Endothelial cell of umbilical vein (primary cell): ENCODE measurements at regions not wholly inside any gene's neighbourhood (a gene's known extent, or its start where the extent isn't known, plus 50 kb on each side); places are given as distances from the start of the nearest gene placed in this dataset.

Source experiments
- BruUV-seq: library from RNA; stranded (reverse); fragments of 400-500 nt; replicated peaks from 2 replicates; lab custom pipeline; 2021; lab: Mats Ljungman, UMichigan
- CTCF ChIA-PET: fragments of 300-600, 350-600 bp; sonication (Branson Sonifier 250); formaldehyde crosslinking; loops from one replicate; lab custom pipeline; 2021; ENCODE audit warnings: antibody characterized with exemption, inconsistent platforms; lab: Charles Lee
- POLR2A ChIA-PET: fragments of 300-600, 350-600 bp; sonication (Branson Sonifier 250); formaldehyde crosslinking; loops from one replicate; lab custom pipeline; 2021; ENCODE audit warnings: antibody characterized with exemption, inconsistent platforms; lab: Charles Lee
- DNase-seq: peaks from one replicate; pipeline ENCODE4 v3.0.0-alpha.2; 2011; ENCODE audit warnings: low read depth, low spot score
- FAIRE-seq: peaks from 2 replicates; lab custom pipeline; 2011; peaks lifted over from hg19 to GRCh38; lab: Jason Lieb, UNC
- H2AFZ ChIP-seq: 2 replicates; pipeline ENCODE4 v1.6.0; 2012; ENCODE audit warnings: low read depth, low read length, control low read depth, inconsistent platforms
- H3K27ac ChIP-seq: 2 replicates; pipeline ENCODE4 v1.5.1; 2011; ENCODE audit warnings: low read depth, mild to moderate bottlenecking, control low read depth, low read length, moderate library complexity; ENCODE audit not compliant: insufficient read depth
- H3K27me3 ChIP-seq, 2 experiments: 2 replicates each; pipeline versions ENCODE4 v1.6.0 to v1.6.1; 2011; ENCODE audit warnings: low read length in 2 of 2, mixed read lengths in 1 of 2; ENCODE audit not compliant: control insufficient read depth in 2 of 2, insufficient read depth in 2 of 2
- H3K36me3 ChIP-seq, 2 experiments: 2 replicates in 1 of 2; 3 replicates in 1 of 2; pipeline ENCODE4 v1.5.1; 2011; ENCODE audit warnings: low read length in 2 of 2, mild to moderate bottlenecking in 1 of 2, moderate library complexity in 1 of 2; ENCODE audit not compliant: control insufficient read depth in 2 of 2, insufficient read depth in 2 of 2; ENCODE audit errors: extremely low read depth in 1 of 2
- H3K4me1 ChIP-seq: 3 replicates; pipeline ENCODE4 v1.5.1; 2011; ENCODE audit warnings: mild to moderate bottlenecking, low read length; ENCODE audit not compliant: control insufficient read depth, insufficient read depth; ENCODE audit errors: extremely low read depth
- H3K4me2 ChIP-seq: 2 replicates; pipeline ENCODE4 v1.6.1; 2011; ENCODE audit warnings: low read length, control low read depth, mixed read lengths; ENCODE audit not compliant: insufficient read depth
- H3K4me3 ChIP-seq, 3 experiments: fragments of 200-600 bp in 1 of 3; sonication (generic), shearing (Covaris generic) in 1 of 3; replicated peaks in 1 of 3; 2 replicates each; pipeline ENCODE4 v1.5.1; 2011 to 2016; ENCODE audit warnings: control low read depth in 3 of 3, low read length in 3 of 3, mild to moderate bottlenecking in 2 of 3, inconsistent platforms in 1 of 3, low read depth in 1 of 3, moderate library complexity in 1 of 3; ENCODE audit not compliant: insufficient read depth in 1 of 3
- H3K79me2 ChIP-seq: 2 replicates; pipeline ENCODE4 v1.6.0; 2012; ENCODE audit warnings: low read length, inconsistent platforms; ENCODE audit not compliant: control insufficient read depth, insufficient read depth
- H3K9ac ChIP-seq: replicated peaks from 2 replicates; pipeline ENCODE3; 2011; ENCODE audit warnings: low read length, control low read depth; ENCODE audit not compliant: insufficient read depth; ENCODE audit errors: extremely low read depth
- H3K9me1 ChIP-seq: replicated peaks from 3 replicates; pipeline ENCODE4 v1.6.0; 2011; ENCODE audit warnings: mild to moderate bottlenecking, low read length; ENCODE audit not compliant: control insufficient read depth, insufficient read depth; ENCODE audit errors: extremely low read depth
- H3K9me3 ChIP-seq: replicated peaks from 2 replicates; pipeline ENCODE4 v1.5.1; 2012; ENCODE audit warnings: low read length, inconsistent platforms; ENCODE audit not compliant: control insufficient read depth, insufficient read depth
- H4K20me1 ChIP-seq: replicated peaks from 2 replicates; pipeline ENCODE3; 2011; ENCODE audit warnings: mild to moderate bottlenecking, low read length; ENCODE audit not compliant: control insufficient read depth, insufficient read depth; ENCODE audit errors: extremely low read depth
- CTCF ChIP-seq, 2 donors: IDR thresholded peaks; 1 replicate in 1 of 2; 2 replicates in 1 of 2; pipeline ENCODE4 v1.5.1; 2011; ENCODE audit warnings: low read length in 2 of 2, mild to moderate bottlenecking in 2 of 2, moderate library complexity in 2 of 2, control low read depth in 1 of 2, inconsistent platforms in 1 of 2, low read depth in 1 of 2; ENCODE audit not compliant: insufficient read depth in 1 of 2; ENCODE audit errors: extremely low read depth in 1 of 2
- EZH2 ChIP-seq: IDR thresholded peaks from 2 replicates; pipeline ENCODE4 v1.6.1; 2012; ENCODE audit warnings: borderline replicate concordance, low read depth, mild to moderate bottlenecking, moderate library complexity, low read length, inconsistent platforms; ENCODE audit not compliant: severe bottlenecking
- FOS ChIP-seq: IDR thresholded peaks from 2 replicates; pipeline ENCODE4 v1.6.1; 2011; ENCODE audit warnings: mild to moderate bottlenecking, low read length, moderate library complexity, borderline replicate concordance; ENCODE audit not compliant: insufficient read depth
- GATA2 ChIP-seq: IDR thresholded peaks from 2 replicates; pipeline ENCODE4 v1.7.0; 2011; ENCODE audit warnings: low read depth, mild to moderate bottlenecking, moderate library complexity, mixed read lengths, low read length; ENCODE audit not compliant: insufficient read length, insufficient read depth
- JUN ChIP-seq: IDR thresholded peaks from 2 replicates; pipeline ENCODE4 v1.6.1; 2011; ENCODE audit warnings: borderline replicate concordance, low read depth; ENCODE audit not compliant: insufficient read length, insufficient read depth
- MYC ChIP-seq: IDR thresholded peaks from one replicate; pipeline ENCODE4 v1.6.1; 2011; ENCODE audit warnings: mild to moderate bottlenecking, low read depth, low read length
- POLR2A ChIP-seq: IDR thresholded peaks from 2 replicates; pipeline ENCODE4 v1.6.1; 2012; ENCODE audit warnings: low read depth, mild to moderate bottlenecking, control low read depth, low read length
- POLR2AphosphoS5 ChIP-seq: IDR thresholded peaks from 2 replicates; pipeline ENCODE4 v1.6.1; 2012; ENCODE audit warnings: low read depth, mild to moderate bottlenecking, control low read depth, low read length, moderate library complexity; ENCODE audit not compliant: insufficient read depth
- dilution Hi-C: fragments of 300-500 bp; cut with MboI; formaldehyde crosslinking; loops from one replicate; pipeline ENCODE4 v1.15.0; 2019; ENCODE audit warnings: low sequenced_read_pairs; ENCODE audit not compliant: extremely low pct_ligation_motif_present
- intact Hi-C: fragments of 100-400 bp; cut with micrococcal nuclease; formaldehyde crosslinking; loops from one replicate; pipeline ENCODE4 v1.10.0; 2022
- TF ChIP-seq, protein P1 (sequence below): IDR thresholded peaks from 2 replicates; pipeline ENCODE4 v1.6.1; 2011; ENCODE audit not compliant: insufficient read depth, insufficient read length

- Histone ChIP-seq H2AFZ (no peak overlapping the region), H3K9me1 (no peaks in the 10 kb centered on the region), H3K4me2 (no peak overlapping the region), H3K4me3 (no peak overlapping the region), H3K27ac (no peak overlapping the region), H3K9me3 (no peaks in the 10 kb centered on the region), H4K20me1 (no peaks in the 10 kb centered on the region), H3K79me2 (no peaks in the 10 kb centered on the region), H3K36me3 (no peaks in the 10 kb centered on the region), H3K9ac (no peak overlapping the region), H3K4me1 (no peaks in the 10 kb centered on the region), H3K27me3 (peaks cover 2 to 11% of the 10 kb centered on the region in 2 experiments)
- DNase-seq, result no peak
- TF ChIP-seq GATA2 (no peak), JUN (no peak), MYC (no peak), EZH2 (no peak), FOS (no peak), CTCF (IDR thresholded peaks at IDR 0.05; ENCODE audit: extremely low read depth in 1 of 2, insufficient read depth in 1 of 2, low read depth in 1 of 2, low read length in 2 of 2) (no peak), POLR2AphosphoS5 (no peak), POLR2A (no peak)
- TF ChIP-seq, protein P1, sequence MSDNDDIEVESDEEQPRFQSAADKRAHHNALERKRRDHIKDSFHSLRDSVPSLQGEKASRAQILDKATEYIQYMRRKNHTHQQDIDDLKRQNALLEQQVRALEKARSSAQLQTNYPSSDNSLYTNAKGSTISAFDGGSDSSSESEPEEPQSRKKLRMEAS, result no peak
- intact Hi-C loops, result no loop called here
- POLR2A ChIA-PET, result no interaction called here
- CTCF ChIA-PET, result no interaction called here
- no TSS peak for BruUV-seq
- dilution Hi-C loops, result no loop called here
- no peak for FAIRE-seq
These were observed 86.9 kb upstream of the ALDH1B1 start for GRCh38 chr9:38305582-38305981.
